H1 (cell line): ENCODE measurements at regions not wholly inside any gene's neighbourhood (a gene's known extent, or its start where the extent isn't known, plus 50 kb on each side); places are given as distances from the start of the nearest gene placed in this dataset.

Experiments used
- CTCF ChIA-PET: fragments of 300-600 bp; sonication (Branson Sonifier 250); formaldehyde crosslinking; loops from one replicate; lab custom pipeline; 2021; ENCODE audit not compliant: partially characterized antibody; lab: Charles Lee
- POLR2A ChIA-PET: fragments of 300-600 bp; sonication (Branson Sonifier 250); formaldehyde crosslinking; loops from one replicate; lab custom pipeline; 2021; ENCODE audit warnings: inconsistent platforms; ENCODE audit not compliant: partially characterized antibody; lab: Charles Lee
- DNase-seq, 2 experiments: peaks; one replicate each; pipeline versions ENCODE4 v3.0.0 to v3.0.0-alpha.2; 2010 to 2022; ENCODE audit warnings: low spot score in 2 of 2, low read depth in 1 of 2, mixed read lengths in 1 of 2
- FAIRE-seq: peaks from 2 replicates; lab custom pipeline; 2011; peaks lifted over from hg19 to GRCh38; lab: Jason Lieb, UNC
- H2AFZ ChIP-seq: 2 replicates; pipeline ENCODE4 v1.8.1; 2012; ENCODE audit warnings: low read length, inconsistent platforms
- H2AK5ac ChIP-seq: 2 replicates; pipeline ENCODE4 v1.6.1; 2013; ENCODE audit warnings: low read depth, low read length
- H2BK120ac ChIP-seq: replicated peaks from 2 replicates; pipeline ENCODE3; 2013; ENCODE audit warnings: low read depth, low read length, inconsistent platforms
- H2BK12ac ChIP-seq: 2 replicates; pipeline ENCODE4 v1.6.1; 2013; ENCODE audit warnings: low read depth, low read length
- H2BK15ac ChIP-seq: 2 replicates; pipeline ENCODE4 v1.6.1; 2013; ENCODE audit warnings: low read length
- H2BK20ac ChIP-seq: 2 replicates; pipeline ENCODE4 v1.6.1; 2013; ENCODE audit warnings: low read length
- H2BK5ac ChIP-seq: 2 replicates; pipeline ENCODE4 v1.6.1; 2013; ENCODE audit warnings: low read depth, low read length
- H3K14ac ChIP-seq: 2 replicates; pipeline ENCODE4 v1.6.1; 2013; ENCODE audit warnings: inconsistent platforms; ENCODE audit not compliant: insufficient read length
- H3K18ac ChIP-seq: 2 replicates; pipeline ENCODE4 v1.6.1; 2013; ENCODE audit warnings: low read length; ENCODE audit errors: extremely low read depth
- H3K23ac ChIP-seq: 2 replicates; pipeline ENCODE4 v1.6.1; 2013; ENCODE audit warnings: inconsistent platforms; ENCODE audit not compliant: insufficient read length
- H3K23me2 ChIP-seq: 2 replicates; pipeline ENCODE4 v1.6.1; 2013; ENCODE audit warnings: low read depth, low read length
- H3K27ac ChIP-seq: 2 replicates; pipeline ENCODE4 v1.6.1; 2011; ENCODE audit warnings: low read depth, low read length, inconsistent platforms
- H3K27me3 ChIP-seq, 4 experiments: replicated peaks in 1 of 4; 1 replicate in 1 of 4; 2 replicates in 3 of 4; pipeline versions ENCODE4 v1.6.1 to v1.8.1; 2011 to 2013; ENCODE audit warnings: low read length in 3 of 4, mild to moderate bottlenecking in 3 of 4, inconsistent platforms in 2 of 4, mixed read lengths in 2 of 4, moderate library complexity in 1 of 4; ENCODE audit not compliant: control insufficient read depth in 3 of 4, insufficient read depth in 3 of 4; ENCODE audit errors: extremely low read depth in 1 of 4
- H3K36me3 ChIP-seq, 4 experiments: 2 replicates each; pipeline versions ENCODE4 v1.6.1 to v1.8.1; 2011 to 2013; ENCODE audit warnings: mild to moderate bottlenecking in 4 of 4, low read length in 3 of 4, moderate library complexity in 2 of 4, control low read depth in 1 of 4, inconsistent platforms in 1 of 4; ENCODE audit not compliant: insufficient read depth in 4 of 4, control insufficient read depth in 2 of 4
- H3K4ac ChIP-seq: replicated peaks from 2 replicates; pipeline ENCODE3; 2013; ENCODE audit warnings: low read length, low read depth, mixed read lengths, inconsistent platforms; ENCODE audit not compliant: insufficient read length
- H3K4me1 ChIP-seq, 4 experiments: replicated peaks in 1 of 4; 1 replicate in 1 of 4; 2 replicates in 3 of 4; pipeline versions ENCODE4 v1.6.1 to v1.8.1; 2011 to 2013; ENCODE audit warnings: low read length in 3 of 4, inconsistent platforms in 2 of 4, mixed read lengths in 1 of 4; ENCODE audit not compliant: insufficient read depth in 4 of 4, control insufficient read depth in 3 of 4
- H3K4me2 ChIP-seq, 2 experiments: 2 replicates each; pipeline versions ENCODE4 v1.6.1 to v1.8.1; 2011 to 2013; ENCODE audit warnings: low read depth in 2 of 2, low read length in 2 of 2, control low read depth in 1 of 2, inconsistent platforms in 1 of 2, mild to moderate bottlenecking in 1 of 2; ENCODE audit not compliant: insufficient read depth in 1 of 2
- H3K4me3 ChIP-seq, 4 experiments: fragments of 200-600, 300-600 bp in 1 of 4; sonication (generic), shearing (Covaris generic), sonication (Bioruptor Twin) in 1 of 4; 2 replicates each; pipeline versions ENCODE4 v1.5.1 to v1.8.1; 2011 to 2016; ENCODE audit warnings: low read length in 4 of 4, low read depth in 3 of 4, control low read depth in 2 of 4, inconsistent platforms in 2 of 4, mild to moderate bottlenecking in 2 of 4, mixed read lengths in 1 of 4, moderate library complexity in 1 of 4; ENCODE audit not compliant: insufficient read depth in 2 of 4; ENCODE audit errors: extremely low read depth in 1 of 4
- H3K56ac ChIP-seq: replicated peaks from 2 replicates; pipeline ENCODE3; 2013; ENCODE audit warnings: low read depth, mild to moderate bottlenecking, mixed read lengths, low read length, inconsistent platforms; ENCODE audit not compliant: insufficient read length
- H3K79me1 ChIP-seq: 2 replicates; pipeline ENCODE4 v1.6.1; 2013; ENCODE audit warnings: low read depth, low read length, control low read depth
- H3K79me2 ChIP-seq, 2 experiments: 2 replicates each; pipeline versions ENCODE4 v1.6.1 to v1.8.1; 2012 to 2013; ENCODE audit warnings: low read length in 2 of 2, mild to moderate bottlenecking in 2 of 2, inconsistent platforms in 1 of 2; ENCODE audit not compliant: insufficient read depth in 2 of 2, control insufficient read depth in 1 of 2
- H3K9ac ChIP-seq, 4 experiments: replicated peaks in 1 of 4; 1 replicate in 1 of 4; 2 replicates in 3 of 4; pipeline versions ENCODE4 v1.6.1 to v1.8.1; 2011 to 2013; ENCODE audit warnings: low read depth in 3 of 4, low read length in 3 of 4, control low read depth in 2 of 4, mild to moderate bottlenecking in 2 of 4, moderate library complexity in 2 of 4, inconsistent platforms in 1 of 4; ENCODE audit errors: extremely low read depth in 1 of 4
- H3K9me3 ChIP-seq, 2 experiments: 2 replicates each; pipeline versions ENCODE4 v1.6.1 to v1.8.1; 2012 to 2013; ENCODE audit warnings: mild to moderate bottlenecking in 2 of 2, moderate library complexity in 2 of 2, control low read depth in 1 of 2, inconsistent platforms in 1 of 2, low read depth in 1 of 2, low read length in 1 of 2, mixed read lengths in 1 of 2; ENCODE audit not compliant: insufficient read depth in 2 of 2
- H4K20me1 ChIP-seq, 2 experiments: replicated peaks in 1 of 2; 2 replicates each; pipeline versions ENCODE3 to v1.8.1; 2011 to 2013; ENCODE audit warnings: inconsistent platforms in 2 of 2, low read length in 2 of 2, mild to moderate bottlenecking in 1 of 2; ENCODE audit not compliant: insufficient read depth in 2 of 2, control insufficient read depth in 1 of 2
- H4K5ac ChIP-seq: 2 replicates; pipeline ENCODE4 v1.6.1; 2013; ENCODE audit warnings: low read length, low read depth, mixed read lengths, inconsistent platforms; ENCODE audit not compliant: insufficient read length
- H4K8ac ChIP-seq: 2 replicates; pipeline ENCODE4 v1.8.0; 2013; ENCODE audit warnings: mild to moderate bottlenecking, moderate library complexity, low read length, inconsistent platforms; ENCODE audit not compliant: insufficient read depth; ENCODE audit errors: extremely low read depth
- H4K91ac ChIP-seq: replicated peaks from 2 replicates; pipeline ENCODE3; 2013; ENCODE audit warnings: low read length, mixed read lengths, inconsistent platforms; ENCODE audit not compliant: insufficient read length
- ASH2L ChIP-seq: fragments of 200-600, 300-600 bp; sonication (generic); IDR thresholded peaks from one replicate; pipeline ENCODE4 v1.7.1; 2017; ENCODE audit warnings: low read length
- BRCA1 ChIP-seq: IDR thresholded peaks from 2 replicates; pipeline ENCODE4 v1.6.1; 2012; ENCODE audit warnings: low read depth, low read length, improper control_type of control experiment
- CTCF ChIP-seq, 3 experiments: IDR thresholded peaks; 1 replicate in 2 of 3; 2 replicates in 1 of 3; pipeline versions ENCODE4 v1.5.1 to v1.6.1; 2011; ENCODE audit warnings: low read length in 3 of 3, mild to moderate bottlenecking in 3 of 3, inconsistent platforms in 2 of 3, low read depth in 1 of 3, moderate library complexity in 1 of 3; ENCODE audit not compliant: insufficient read depth in 1 of 3; ENCODE audit errors: control extremely low read depth in 1 of 3
- EGR1 ChIP-seq: IDR thresholded peaks from 2 replicates; pipeline ENCODE4 v1.6.1; 2011; ENCODE audit warnings: low read depth, low read length, borderline replicate concordance
- EZH2 ChIP-seq: fragments of 200-600 bp; sonication (generic); IDR thresholded peaks from 2 replicates; pipeline ENCODE4 v1.7.1; 2012; ENCODE audit warnings: low read depth, mild to moderate bottlenecking, moderate library complexity, low read length, inconsistent platforms; ENCODE audit not compliant: severe bottlenecking
- MAX ChIP-seq: IDR thresholded peaks from 2 replicates; pipeline ENCODE4 v1.6.1; 2012; ENCODE audit warnings: inconsistent platforms
- NANOG ChIP-seq: IDR thresholded peaks from 2 replicates; pipeline ENCODE4 v1.6.1; 2011; ENCODE audit warnings: low read length, low read depth, mild to moderate bottlenecking, inconsistent platforms; ENCODE audit not compliant: insufficient read depth, poor library complexity, severe bottlenecking
- POLR2AphosphoS5 ChIP-seq: IDR thresholded peaks from 2 replicates; pipeline ENCODE4 v1.6.1; 2011; ENCODE audit warnings: low read depth, low read length
- RAD21 ChIP-seq, 2 experiments: IDR thresholded peaks in 1 of 2; conservative IDR thresholded peaks in 1 of 2; 2 replicates each; pipeline ENCODE4 v1.6.1; 2011; ENCODE audit warnings: low read depth in 2 of 2, low read length in 2 of 2, improper control_type of control experiment in 1 of 2, inconsistent platforms in 1 of 2, mild to moderate bottlenecking in 1 of 2, moderate library complexity in 1 of 2
- SIRT6 ChIP-seq: IDR thresholded peaks from one replicate; pipeline ENCODE4 v1.7.1; 2012; ENCODE audit warnings: low read length, inconsistent platforms
- SRF ChIP-seq: IDR thresholded peaks from 2 replicates; pipeline ENCODE4 v1.6.1; 2011; ENCODE audit warnings: mild to moderate bottlenecking, low read depth, low read length, moderate library complexity
- TBP ChIP-seq: IDR thresholded peaks from 2 replicates; pipeline ENCODE4 v1.6.1; 2011; ENCODE audit warnings: low read depth, low read length, improper control_type of control experiment
- WGBS, 2 experiments: shearing (Covaris generic) in 1 of 2; methylation state at CpG; one replicate each; pipeline versions ENCODE4 v1.1.6 to v1.1.7; 2013 to 2015; ENCODE audit warnings: low lambda C conversion rate in 2 of 2, mixed read lengths in 2 of 2, inconsistent platforms in 1 of 2, low coverage in 1 of 2, missing lambda C conversion rate in 1 of 2; ENCODE audit not compliant: insufficient replicate concordance in 2 of 2, insufficient coverage in 1 of 2, insufficient read length in 1 of 2; ENCODE audit errors: extremely low coverage in 1 of 2, missing lambda C conversion rate in 1 of 2; 5-methylcytosine and 5-hydroxymethylcytosine counted together

- Histone ChIP-seq H2BK120ac (no peak overlapping the region), H2AFZ (no peak overlapping the region), H3K79me1 (no peaks in the 10 kb centered on the region), H3K4me2 (no peak overlapping the region), H4K5ac (no peak overlapping the region), H3K18ac (no peak overlapping the region), H3K36me3 (no peaks in the 10 kb centered on the region), H3K9ac (no peak overlapping the region), H4K20me1 (no peaks in the 10 kb centered on the region), H3K9me3 (no peaks in the 10 kb centered on the region), H3K23me2 (no peaks in the 10 kb centered on the region), H2AK5ac (no peak overlapping the region), H4K8ac (no peak overlapping the region), H2BK15ac (no peak overlapping the region), H3K56ac (no peak overlapping the region), H3K23ac (no peak overlapping the region), H3K4me3 (no peak overlapping the region), H3K79me2 (no peaks in the 10 kb centered on the region), H2BK5ac (no peak overlapping the region), H3K4me1 (peaks cover 0 to 5% (median 3%) of the 10 kb centered on the region in 4 experiments; a peak in 2 of 7 replicates), H3K27ac (no peak overlapping the region), H2BK20ac (no peak overlapping the region), H4K91ac (no peak overlapping the region), H3K4ac (no peak overlapping the region), H2BK12ac (no peak overlapping the region), H3K14ac (no peak overlapping the region), H3K27me3 (no peaks in the 10 kb centered on the region)
- TF ChIP-seq MAX (no peak), EGR1 (no peak), TBP (no peak), BRCA1 (no peak), POLR2AphosphoS5 (no peak), CTCF (IDR thresholded peaks at IDR 0.05; ENCODE audit: control extremely low read depth in 1 of 3, insufficient read depth in 1 of 3, low read depth in 1 of 3, low read length in 3 of 3) (peak in 2 of 3 experiments; percentile 2 to 24; a peak in 2 of 4 replicates), EZH2 (no peak), SRF (no peak), ASH2L (no peak), SIRT6 (no peak), NANOG (no peak), RAD21 (IDR thresholded peaks at IDR 0.05 in 1 of 2, conservative IDR thresholded peaks at IDR 0.05 in 1 of 2; ENCODE audit: low read depth in 2 of 2, low read length in 2 of 2) (peak; percentile 51 to 61)
- 80% methylated on average over 4 of the region's 4 CpGs; no CpG with 5 or more reads in 1 of the 2 experiments for WGBS, 2 experiments
- POLR2A ChIA-PET: no interaction called here
- FAIRE-seq: no peak
- CTCF ChIA-PET: no interaction called here
- no peak for DNase-seq
Observed at GRCh38 chr5:175129619-175130018, 314.4 kb downstream of the DRD1 start.
